PC-3 (cell line): ENCODE measurements at regions not wholly inside any gene's neighbourhood (a gene's known extent, or its start where the extent isn't known, plus 50 kb on each side); places are given as distances from the start of the nearest gene placed in this dataset.

Experiments
- ATAC-seq: fragments of 200-7000 bp; cut with Tn5 transposase; 2 replicates; pipeline ENCODE4 v1.9.1; 2020; ENCODE audit warnings: mild to moderate bottlenecking, moderate library complexity
- BruUV-seq: library from RNA; stranded (reverse); fragments of 400-500 nt; replicated peaks from 2 replicates; lab custom pipeline; 2021; lab: Mats Ljungman, UMichigan
- CTCF ChIA-PET: fragments of 300-600 bp; sonication (Branson Sonifier 250); formaldehyde crosslinking; loops from one replicate; lab custom pipeline; 2022; ENCODE audit warnings: antibody characterized with exemption; lab: Charles Lee
- POLR2A ChIA-PET: fragments of 300-600 bp; sonication (Branson Sonifier 250); formaldehyde crosslinking; loops from one replicate; lab custom pipeline; 2022; ENCODE audit warnings: antibody characterized with exemption; ENCODE audit not compliant: unreplicated experiment; lab: Charles Lee
- DNase-seq: peaks from one replicate; pipeline ENCODE4 v3.0.0-alpha.2; 2015
- H2AFZ ChIP-seq: fragments of 300-600 bp; sonication (generic); 2 replicates; pipeline ENCODE4 v1.6.0; 2016; ENCODE audit warnings: antibody characterized with exemption, low read length
- H3F3A ChIP-seq: fragments of 300-600 bp; sonication (generic); one replicate; pipeline ENCODE4 v1.6.0; 2017; ENCODE audit warnings: antibody characterized with exemption, low read length, control low read depth, mild to moderate bottlenecking; ENCODE audit not compliant: unreplicated experiment
- H3K27ac ChIP-seq: fragments of 300-600 bp; sonication (generic); 2 replicates; pipeline ENCODE4 v1.5.1; 2016; ENCODE audit warnings: mild to moderate bottlenecking, low read length
- H3K27me3 ChIP-seq: fragments of 300-600 bp; sonication (generic); 2 replicates; pipeline ENCODE4 v1.6.1; 2016; ENCODE audit warnings: low read length, mixed read lengths
- H3K36me3 ChIP-seq: fragments of 300-600 bp; sonication (generic); 2 replicates; pipeline ENCODE4 v1.6.1; 2016; ENCODE audit warnings: low read depth, mixed run types, low read length, mixed read lengths
- H3K4me1 ChIP-seq: fragments of 300-600 bp; sonication (generic); 2 replicates; pipeline ENCODE4 v1.5.1; 2016; ENCODE audit warnings: low read length; ENCODE audit not compliant: insufficient read depth
- H3K4me2 ChIP-seq: fragments of 300-600 bp; sonication (generic); 2 replicates; pipeline ENCODE4 v1.6.0; 2016; ENCODE audit warnings: low read length
- H3K4me3 ChIP-seq: fragments of 300-600 bp; sonication (generic); 2 replicates; pipeline ENCODE4 v1.5.1; 2016; ENCODE audit warnings: mild to moderate bottlenecking, low read length, mixed read lengths
- H3K79me2 ChIP-seq: fragments of 300-600 bp; sonication (generic); 2 replicates; pipeline ENCODE4 v1.6.1; 2017; ENCODE audit warnings: low read length, mixed read lengths
- H3K9ac ChIP-seq: fragments of 300-600 bp; sonication (generic); 2 replicates; pipeline ENCODE4 v1.6.0; 2016; ENCODE audit warnings: mild to moderate bottlenecking, low read length
- H3K9me2 ChIP-seq: fragments of 300-600 bp; sonication (generic); replicated peaks from 2 replicates; pipeline ENCODE4 v1.6.1; 2016; ENCODE audit warnings: mixed run types, low read length, mixed read lengths
- H3K9me3 ChIP-seq: fragments of 300-600 bp; sonication (generic); 2 replicates; pipeline ENCODE4 v1.6.1; 2016; ENCODE audit warnings: low read length, mixed read lengths
- H4K20me1 ChIP-seq: fragments of 300-600 bp; sonication (generic); 2 replicates; pipeline ENCODE4 v1.6.1; 2016; ENCODE audit warnings: low read length, mixed read lengths
- CTCF ChIP-seq: fragments of 300-600 bp; sonication (generic); conservative IDR thresholded peaks from 2 replicates; pipeline ENCODE4 v1.5.1; 2017; ENCODE audit warnings: antibody characterized with exemption, low read depth, mild to moderate bottlenecking, low read length
- EZH2 ChIP-seq: fragments of 300-600 bp; sonication (generic); IDR thresholded peaks from one replicate; pipeline ENCODE4 v1.6.1; 2017; ENCODE audit warnings: antibody characterized with exemption, mild to moderate bottlenecking, low read length; ENCODE audit not compliant: unreplicated experiment
- EZH2phosphoT487 ChIP-seq: fragments of 300-600 bp; sonication (generic); IDR thresholded peaks from 2 replicates; pipeline ENCODE4 v1.6.1; 2018; ENCODE audit warnings: mild to moderate bottlenecking, antibody characterized with exemption, low read length, borderline replicate concordance
- intact Hi-C: fragments of 100-400 bp; cut with micrococcal nuclease; formaldehyde crosslinking; loops from 2 replicates; pipeline ENCODE4 v1.9.0; 2023

- ATAC-seq (no peak), DNase-seq (peak; percentile 57)
- no peak for TF ChIP-seq CTCF
- no peak for TF ChIP-seq EZH2
- TF ChIP-seq EZH2phosphoT487: no peak
- Histone ChIP-seq H3K9me2 (no peaks in the 10 kb centered on the region), H3K9me3 (peaks cover 6% of the 10 kb centered on the region; the same call in 1 of the 2 replicates), H3K4me1 (no peaks in the 10 kb centered on the region), H3K4me3 (no peak overlapping the region), H3K36me3 (no peaks in the 10 kb centered on the region), H3K9ac (no peak overlapping the region), H3K4me2 (no peak overlapping the region), H4K20me1 (no peaks in the 10 kb centered on the region), H3K27me3 (no peaks in the 10 kb centered on the region), H3F3A (no peaks in the 10 kb centered on the region), H2AFZ (no peak overlapping the region), H3K27ac (no peak overlapping the region), H3K79me2 (no peaks in the 10 kb centered on the region)
- ChIA-PET CTCF (no interaction called here), POLR2A (no interaction called here)
- no TSS peak for BruUV-seq
- intact Hi-C loops: no loop called here
Observed at GRCh38 chr21:16794950-16795349, 717.9 kb upstream of the CXADR start.

- no peaks in the 10 kb centered on the region for H3K79me2 ChIP-seq
- ChIA-PET POLR2A (no interaction called here), CTCF (no interaction called here)
- intact Hi-C loops: no loop called here
- H3K4me2 ChIP-seq: no peak overlapping the region
- no TSS peak for BruUV-seq
- no peak overlapping the region for H3K9ac ChIP-seq
- H4K20me1 ChIP-seq: no peaks in the 10 kb centered on the region
- H2AFZ ChIP-seq: no peak overlapping the region
- no peak for ATAC-seq
- no peaks in the 10 kb centered on the region for H3F3A ChIP-seq
- no peaks in the 10 kb centered on the region for H3K36me3 ChIP-seq
- H3K9me3 ChIP-seq: peaks cover 4% of the 10 kb centered on the region; the same call in 1 of the 2 replicates
- H3K9me2 ChIP-seq: no peaks in the 10 kb centered on the region
- no peak for TF ChIP-seq CTCF
- no peak for TF ChIP-seq EZH2
- no peak for TF ChIP-seq EZH2phosphoT487
- H3K27ac ChIP-seq: no peak overlapping the region
- no peak overlapping the region for H3K4me3 ChIP-seq
- DNase-seq: no peak
- H3K4me1 ChIP-seq: no peaks in the 10 kb centered on the region
- H3K27me3 ChIP-seq: no peaks in the 10 kb centered on the region
Observed at GRCh38 chr21:16796776-16797175, 716.1 kb upstream of the CXADR start.

- no peak overlapping the region for H3K27ac ChIP-seq
- intact Hi-C loops: no loop called here
- CTCF ChIA-PET: no interaction called here
- POLR2A ChIA-PET: no interaction called here
- ATAC-seq: no peak
- H3K4me3 ChIP-seq: no peak overlapping the region
- DNase-seq: no peak
- no TSS peak for BruUV-seq
- H3F3A ChIP-seq: no peaks in the 10 kb centered on the region
- no peak overlapping the region for H3K4me2 ChIP-seq
- H3K36me3 ChIP-seq: no peaks in the 10 kb centered on the region
- H2AFZ ChIP-seq: no peak overlapping the region
- peaks cover 8% of the 10 kb centered on the region; the same call in 1 of the 2 replicates for H3K9me3 ChIP-seq
- H3K9ac ChIP-seq: no peak overlapping the region
- H4K20me1 ChIP-seq: no peaks in the 10 kb centered on the region
- H3K4me1 ChIP-seq: no peaks in the 10 kb centered on the region
- no peaks in the 10 kb centered on the region for H3K79me2 ChIP-seq
- TF ChIP-seq CTCF (no peak), EZH2 (no peak), EZH2phosphoT487 (no peak)
- H3K27me3 ChIP-seq: no peaks in the 10 kb centered on the region
- no peaks in the 10 kb centered on the region for H3K9me2 ChIP-seq
Observed at GRCh38 chr21:16797540-16797939, 715.3 kb upstream of the CXADR start.
